ENCODE measurements at regions not wholly inside any gene's neighbourhood (a gene's known extent, or its start where the extent isn't known, plus 50 kb on each side); places are given as distances from the start of the nearest gene placed in this dataset.

DNA sequence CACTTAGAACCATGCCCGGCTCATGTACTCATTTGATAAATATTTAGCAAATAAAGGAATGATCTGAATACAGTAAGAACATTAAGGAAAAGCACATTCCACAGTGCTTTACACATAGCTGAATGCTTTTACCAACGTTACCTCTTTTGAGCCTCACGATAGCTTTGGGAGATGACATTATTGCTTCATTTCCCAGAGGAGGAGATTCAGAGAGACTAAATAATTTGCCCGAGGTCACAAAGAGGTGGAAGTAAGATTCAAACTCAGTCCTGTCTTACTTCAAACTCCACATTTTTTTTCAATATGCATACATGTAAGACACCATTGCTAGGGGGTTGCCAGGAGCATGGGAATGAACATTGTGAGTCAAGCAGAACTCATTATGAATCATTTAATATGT is 538.5 kb downstream of the BCOR start:
- DNase-seq (ENCODE audit: low read depth): no peak

DNA sequence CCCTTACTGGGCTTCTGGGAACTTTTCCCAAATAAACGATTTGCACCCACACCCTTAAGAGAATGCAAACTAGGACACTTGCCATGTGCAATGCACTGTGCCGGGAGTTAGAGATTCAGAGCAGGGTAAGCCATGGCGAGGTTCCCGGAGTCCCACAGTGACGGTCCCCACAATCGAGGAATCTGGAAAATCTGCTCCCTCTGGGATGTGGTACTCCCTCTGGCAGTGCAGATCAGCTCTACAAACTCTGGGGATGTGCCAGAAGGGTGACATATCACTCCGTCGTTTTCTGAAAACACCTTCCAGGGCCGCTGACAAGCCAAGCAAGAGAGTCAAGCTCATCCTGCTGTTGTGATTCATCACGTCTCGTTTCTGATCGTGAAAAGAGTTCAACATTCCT is 537.5 kb downstream of the BCOR start:
- no peak for DNase-seq (ENCODE audit: low read depth)

DNA sequence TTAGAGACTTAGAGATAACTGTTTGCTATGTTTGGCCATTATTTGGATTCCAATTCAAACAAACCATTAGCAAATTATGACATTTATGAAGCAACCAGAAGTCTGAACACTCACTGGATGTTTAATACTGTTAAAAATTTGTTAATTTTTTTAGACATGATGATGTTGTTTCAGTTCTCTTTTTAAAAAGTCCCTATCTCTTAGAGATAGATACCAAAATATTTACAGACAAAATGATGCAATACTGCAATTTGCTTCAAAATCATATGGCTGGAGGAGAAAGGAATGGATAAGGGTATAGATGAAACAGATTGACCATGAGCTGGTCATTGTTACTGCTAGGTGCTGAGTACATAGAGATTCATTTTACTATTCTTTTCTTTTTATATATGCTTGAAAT is 534.6 kb downstream of the BCOR start:
- no peak for DNase-seq (ENCODE audit: low read depth)

DNA sequence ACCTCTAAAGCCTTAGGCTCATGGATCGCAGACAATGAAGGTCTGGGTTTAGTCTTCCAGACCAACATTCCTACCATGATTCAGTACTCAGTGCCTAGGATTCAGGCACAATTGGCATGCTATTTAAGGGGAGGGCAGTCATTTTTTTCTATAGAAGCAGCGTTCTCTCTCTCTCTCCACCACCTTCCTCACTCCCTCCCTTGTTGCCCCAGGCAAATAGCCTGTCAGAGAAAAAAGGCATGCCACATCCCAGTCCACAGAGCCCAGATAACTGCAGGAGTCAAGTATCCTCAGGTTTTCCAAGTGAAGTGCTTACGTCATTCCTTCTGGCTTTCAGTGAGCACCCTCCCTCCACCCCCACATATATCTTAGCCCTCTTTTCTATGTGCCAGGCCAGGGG is 533.0 kb downstream of the BCOR start:
- DNase-seq (ENCODE audit: low read depth): no peak

DNA sequence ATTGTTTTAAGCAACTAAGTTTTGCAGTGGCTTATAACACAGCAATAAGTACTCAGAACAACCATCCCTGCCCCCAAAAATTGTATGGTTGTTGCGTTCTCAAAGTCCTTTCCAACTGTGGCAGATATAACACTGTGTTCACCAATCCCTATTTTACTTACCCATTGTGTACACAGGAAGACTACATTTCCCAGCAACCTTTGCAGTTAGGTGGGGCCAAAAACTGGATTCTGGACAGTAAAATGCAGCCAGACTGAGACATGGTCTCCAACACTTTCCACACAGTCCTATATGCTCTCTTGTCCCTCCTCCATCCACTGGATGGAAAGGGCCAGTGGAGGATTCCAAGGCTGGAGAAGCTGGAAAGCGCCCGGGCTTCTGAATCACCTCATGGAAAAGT is 523.6 kb downstream of the BCOR start:
- no peak for DNase-seq (ENCODE audit: low read depth)

DNA sequence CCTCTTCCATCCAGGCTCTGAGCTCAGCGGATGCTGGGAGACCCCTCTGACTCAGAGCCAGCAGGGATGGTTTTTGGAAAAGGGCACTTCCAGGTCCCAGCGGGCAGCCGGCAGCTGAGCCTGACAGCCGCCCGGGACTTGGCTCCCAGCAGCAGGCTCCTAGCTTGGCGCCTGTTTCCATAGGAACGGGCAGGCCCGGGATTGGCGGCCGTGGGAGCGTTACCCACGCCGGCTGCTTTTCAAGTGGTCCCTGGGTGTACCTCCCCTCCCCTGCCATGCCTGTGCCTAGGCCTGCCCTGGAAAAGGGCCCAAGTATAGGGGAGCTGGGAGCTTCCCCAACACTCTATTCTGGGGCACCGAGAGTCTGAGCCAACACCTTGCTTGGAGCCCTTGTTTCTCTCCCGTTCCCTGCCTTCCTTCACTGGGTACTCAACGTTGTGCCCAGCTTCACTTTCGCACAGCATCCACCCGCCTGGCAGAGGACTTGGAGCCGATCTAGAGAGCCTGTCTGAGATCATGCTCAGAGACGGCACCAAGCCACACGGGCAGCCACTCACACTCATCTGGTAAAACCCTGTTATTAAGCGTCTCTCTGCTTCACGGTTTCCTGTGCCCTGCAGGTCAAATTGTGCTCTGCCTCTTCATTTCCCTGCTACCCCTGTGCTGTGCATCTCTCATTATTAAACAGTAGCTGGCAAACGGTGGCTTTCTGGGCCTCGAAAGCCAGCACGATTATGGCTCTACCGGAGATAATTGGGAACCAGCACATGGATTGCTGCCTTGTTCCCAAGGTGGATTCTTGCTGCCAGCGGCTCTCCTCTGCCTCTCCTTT is 521.5 kb downstream of the BCOR start:
- no peak for DNase-seq (ENCODE audit: low read depth)

DNA sequence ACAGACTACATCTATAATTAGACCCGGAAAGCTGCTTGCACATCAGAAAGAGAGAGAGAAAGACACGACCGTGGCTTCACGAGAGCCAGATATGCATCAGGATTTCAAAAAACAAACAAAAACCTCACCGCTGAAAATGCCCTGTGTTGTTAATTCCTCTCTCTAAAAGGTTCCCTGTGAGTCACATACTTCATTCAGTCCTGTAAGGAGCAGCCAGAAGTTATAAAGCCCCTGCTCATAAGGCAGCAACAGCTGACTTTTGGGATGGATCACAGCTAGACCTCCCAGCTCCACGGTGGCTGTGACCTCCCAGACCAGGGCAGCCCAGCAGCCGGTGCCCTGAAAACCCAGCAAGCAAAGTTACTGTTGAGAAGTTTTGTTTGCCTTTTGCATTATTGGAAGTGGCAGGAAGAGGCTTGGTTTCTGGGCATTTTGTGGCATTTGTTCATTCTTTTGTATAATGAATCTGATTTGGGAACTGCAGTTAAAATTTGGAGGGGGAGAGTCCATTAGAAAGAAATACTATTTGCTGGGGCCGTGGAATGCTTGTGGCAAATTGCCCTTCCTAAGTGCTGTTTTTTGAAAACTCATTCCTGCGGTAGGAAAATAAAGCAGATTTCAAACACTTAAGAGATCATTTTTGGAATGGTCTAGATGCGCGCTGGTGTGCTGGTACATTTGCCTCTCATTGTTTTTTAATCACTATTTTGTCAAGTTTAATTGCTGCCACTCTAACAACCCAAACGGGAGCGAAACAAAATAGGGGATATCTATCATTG is 520.4 kb downstream of the BCOR start:
- DNase-seq (ENCODE audit: low read depth): no peak

DNA sequence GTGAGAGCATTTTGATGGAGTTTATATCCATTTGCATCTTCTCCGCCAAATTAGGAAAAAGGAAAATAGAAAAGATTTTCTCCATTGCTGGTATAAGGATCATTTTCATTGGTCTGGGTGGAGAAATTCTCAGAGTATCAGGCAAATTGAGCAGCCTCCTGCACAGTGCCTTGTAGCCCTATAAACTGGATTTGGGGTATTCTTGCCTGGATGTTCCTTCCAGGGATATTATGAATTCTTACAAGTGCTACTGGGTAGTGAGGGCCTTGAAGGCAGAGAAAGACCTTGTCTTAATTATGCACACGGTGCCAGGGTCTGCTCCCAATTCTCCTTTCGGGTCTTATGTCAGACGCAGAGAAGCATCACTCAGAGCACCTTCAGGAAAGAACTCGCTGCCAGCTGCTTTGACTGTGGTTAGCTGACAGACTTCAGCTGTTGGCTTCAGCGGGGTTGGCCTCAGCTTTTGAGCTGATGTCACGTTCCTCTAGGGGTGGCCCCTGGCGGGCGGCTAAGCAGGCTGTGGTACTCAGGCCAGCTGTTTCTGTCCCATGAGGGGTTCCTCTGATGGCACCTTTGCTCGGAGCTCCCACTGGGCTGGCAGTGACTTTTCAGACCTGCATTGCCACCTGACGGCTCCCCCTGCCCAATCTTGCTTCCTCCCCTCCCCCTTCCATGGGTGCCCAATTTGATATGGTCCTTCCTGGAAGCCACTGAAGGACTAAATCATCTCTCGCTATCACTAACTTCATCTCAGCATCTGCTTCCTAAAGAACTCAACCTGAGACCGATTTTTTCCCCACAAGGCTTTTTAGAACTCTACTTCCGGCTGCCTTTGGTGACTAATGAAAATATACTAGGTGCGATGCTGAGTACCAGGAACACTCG is 519.5 kb downstream of the BCOR start:
- peak; percentile 9 for DNase-seq (ENCODE audit: low read depth)

DNA sequence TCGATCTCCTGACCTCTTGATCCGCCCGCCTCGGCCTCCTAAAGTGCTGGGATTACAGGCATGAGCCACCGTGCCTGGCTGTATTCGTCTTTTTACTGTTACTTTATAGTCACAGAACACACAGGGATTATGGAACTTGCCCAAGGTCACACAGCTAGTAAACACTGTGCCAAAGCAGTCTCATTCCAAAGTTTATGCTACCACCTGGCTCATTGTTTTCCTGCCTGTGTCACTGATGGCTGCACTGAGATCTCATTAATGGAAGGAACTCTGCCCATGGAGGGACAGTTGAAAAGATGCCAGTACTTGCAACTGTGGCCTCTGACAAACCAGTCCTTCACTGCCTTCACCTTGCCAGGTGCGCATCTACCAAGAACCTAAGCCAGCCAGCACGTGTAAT is 517.7 kb downstream of the BCOR start:
- no peak for DNase-seq (ENCODE audit: low read depth)

DNA sequence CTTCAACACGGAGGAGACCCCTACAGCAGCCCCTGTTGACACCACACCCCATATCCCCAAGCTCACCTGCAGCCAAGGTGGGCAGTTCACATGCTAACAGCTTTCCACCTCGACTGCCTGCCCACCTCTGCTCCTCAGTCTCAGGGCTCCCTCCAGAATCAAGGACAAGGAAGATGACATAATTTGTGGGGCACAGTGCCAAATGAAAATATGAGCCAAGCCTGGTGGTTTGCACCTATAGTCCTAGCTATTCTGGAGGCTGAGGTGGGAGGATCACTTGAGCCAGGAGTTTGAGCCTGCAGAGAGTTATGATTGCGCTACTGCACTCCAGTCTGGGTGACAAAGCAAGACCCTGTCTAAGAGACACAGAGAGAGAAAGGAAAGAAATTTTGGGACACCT is 516.3 kb downstream of the BCOR start:
- no peak for DNase-seq (ENCODE audit: low read depth)

DNA sequence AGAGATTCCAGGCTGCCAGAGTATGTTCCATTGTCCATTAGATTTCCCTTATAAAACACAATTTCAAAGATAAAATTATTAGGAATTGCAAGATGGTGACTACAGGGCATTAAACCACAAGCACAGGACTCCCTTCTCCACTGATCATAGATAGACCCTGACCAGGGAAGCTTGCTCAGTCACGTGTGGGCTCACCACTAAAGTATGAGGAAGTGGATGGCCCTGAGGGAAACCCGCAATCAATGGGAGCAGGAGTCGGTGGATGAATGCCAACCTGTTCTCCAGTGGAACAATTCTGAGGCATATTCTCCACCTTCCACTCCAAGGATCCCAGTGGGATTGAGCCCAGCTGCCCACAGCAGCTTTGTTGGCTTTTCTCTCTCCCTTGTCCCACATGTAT is 515.7 kb downstream of the BCOR start:
- no peak for DNase-seq (ENCODE audit: low read depth)

DNA sequence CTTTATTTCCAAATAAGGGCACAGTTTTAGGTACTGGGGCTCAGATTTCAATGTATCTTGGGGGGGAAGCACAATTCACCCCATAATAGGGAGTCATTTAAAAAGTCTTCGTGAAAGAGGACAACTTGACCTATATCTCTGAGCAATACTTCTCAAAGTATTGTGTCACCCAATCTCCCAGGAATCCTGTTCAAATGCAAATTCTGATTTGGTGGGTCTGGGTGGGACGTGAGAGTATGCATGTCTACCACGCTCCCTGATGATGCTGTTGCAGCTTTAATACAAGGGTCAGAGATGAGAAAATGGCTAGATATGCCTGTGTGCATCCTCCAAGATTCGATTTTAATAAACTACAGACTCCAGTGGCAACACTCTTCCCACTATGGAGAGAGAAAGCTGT is 514.8 kb downstream of the BCOR start:
- no peak for DNase-seq (ENCODE audit: low read depth)

DNA sequence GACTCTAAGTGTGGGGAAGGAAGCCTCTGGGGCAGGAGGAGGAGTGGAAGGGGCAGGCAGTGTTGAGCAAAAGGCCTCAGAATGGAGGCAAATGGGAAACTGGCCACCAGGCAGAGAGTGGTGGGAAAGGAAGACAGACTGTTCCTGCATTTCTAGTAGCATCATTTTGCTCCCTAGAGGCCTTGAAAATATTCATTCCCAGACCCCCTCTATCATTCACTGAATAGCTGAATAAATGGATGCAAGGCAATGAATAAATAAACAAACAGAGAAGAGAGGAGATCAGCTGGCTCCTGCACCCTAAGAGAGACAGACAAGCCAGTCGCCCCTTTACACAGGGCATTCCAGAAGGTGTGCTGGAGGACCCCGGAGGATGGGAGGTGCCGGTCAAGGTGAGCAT is 511.9 kb downstream of the BCOR start:
- DNase-seq (ENCODE audit: low read depth): no peak

DNA sequence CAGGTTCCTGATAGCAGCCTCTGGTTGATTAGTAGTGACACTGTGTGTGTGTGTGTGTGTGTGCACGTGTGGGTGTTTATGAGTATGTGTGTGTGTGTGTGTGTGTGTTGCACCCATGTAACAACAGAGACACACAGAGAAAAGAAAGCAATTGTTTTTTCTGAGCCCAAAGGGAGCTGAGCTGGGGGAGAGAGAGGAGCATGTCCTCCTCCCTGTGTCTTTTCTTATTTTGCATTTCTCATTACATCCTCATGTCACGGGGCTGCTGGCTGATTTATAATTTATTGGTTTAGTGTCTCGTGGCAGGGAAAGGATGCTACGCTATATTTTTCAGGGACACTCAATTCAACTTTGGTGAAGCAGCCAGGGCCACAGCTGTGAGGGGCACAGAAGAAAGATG is 511.4 kb downstream of the BCOR start:
- no peak for DNase-seq (ENCODE audit: low read depth)

DNA sequence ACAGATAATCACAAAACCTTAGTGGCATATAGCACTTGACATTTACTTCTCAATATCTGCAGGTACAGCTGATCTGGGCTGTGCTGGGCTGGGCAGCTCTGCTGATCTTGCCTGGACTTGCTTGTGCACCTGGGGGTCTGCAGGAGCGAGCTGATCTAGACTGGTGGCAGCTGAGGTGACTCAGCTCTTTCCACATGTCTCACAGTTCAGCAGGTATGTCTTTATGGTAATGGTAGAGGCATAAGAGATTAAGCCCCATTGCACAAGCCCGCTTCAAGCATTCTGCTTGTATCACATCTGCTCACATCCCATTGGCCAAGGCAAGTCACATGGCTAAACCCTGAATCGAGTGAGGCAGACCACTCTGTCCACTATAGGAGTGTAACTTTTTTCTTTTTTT is 506.7 kb downstream of the BCOR start:
- no peak for DNase-seq (ENCODE audit: low read depth)

DNA sequence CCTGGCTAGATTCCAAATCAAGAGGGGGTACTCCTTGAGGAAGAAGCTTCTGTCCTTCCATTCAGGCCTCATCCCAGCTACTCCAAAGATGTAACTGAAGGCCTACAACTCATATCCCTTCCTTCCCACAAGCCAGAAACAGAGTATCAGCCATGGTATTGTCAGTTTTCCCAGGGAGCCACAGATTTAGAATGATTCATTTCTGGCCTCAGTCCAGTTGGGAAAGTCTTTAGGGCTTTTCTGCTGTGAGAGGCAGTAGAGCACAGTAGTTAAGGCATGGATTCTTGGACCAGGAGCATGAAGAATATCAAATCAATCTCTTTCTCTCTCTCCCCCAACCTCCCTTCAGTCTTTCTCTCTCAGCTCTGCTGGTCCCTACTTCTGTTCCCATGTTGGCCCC is 505.0 kb downstream of the BCOR start:
- DNase-seq (ENCODE audit: low read depth): no peak

DNA sequence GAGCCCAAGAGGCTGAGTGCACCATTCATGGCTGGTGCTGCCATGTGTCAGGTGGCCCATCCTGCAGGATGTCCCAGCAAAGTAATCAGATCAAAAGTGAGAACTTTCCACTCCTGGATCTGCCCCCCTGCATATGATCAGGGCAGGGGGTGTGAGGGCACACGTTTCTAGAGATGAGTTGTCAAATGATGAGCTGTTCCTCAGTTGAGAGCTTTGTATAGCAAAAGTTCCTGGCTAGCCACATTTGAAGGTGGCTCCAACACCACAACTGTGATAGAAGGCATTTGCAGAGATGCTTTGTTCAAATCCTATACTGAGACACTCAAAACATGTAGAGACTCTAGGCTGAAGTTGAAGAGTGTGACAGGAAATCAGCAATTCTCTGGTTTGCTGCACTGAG is 501.8 kb downstream of the BCOR start:
- DNase-seq (ENCODE audit: low read depth): no peak

DNA sequence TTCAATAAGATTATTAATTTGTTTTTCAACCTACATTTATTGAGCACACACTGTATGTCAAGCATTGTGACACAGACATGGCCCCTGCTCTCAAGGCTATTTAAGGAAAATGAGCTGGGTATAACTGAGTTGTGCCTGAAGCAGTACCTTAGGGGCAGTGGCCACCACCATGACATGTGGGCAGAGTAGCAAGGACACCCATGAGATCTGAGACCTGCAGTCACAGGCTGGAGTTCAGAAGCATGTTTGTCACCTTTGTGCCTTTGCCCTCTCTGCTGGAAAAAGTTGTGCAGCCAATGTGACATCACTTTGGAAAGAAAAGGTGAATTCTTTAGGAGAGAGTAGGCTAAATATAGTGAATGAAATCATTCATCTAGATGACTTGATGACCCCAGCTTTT is 501.3 kb downstream of the BCOR start:
- no peak for DNase-seq (ENCODE audit: low read depth)

DNA sequence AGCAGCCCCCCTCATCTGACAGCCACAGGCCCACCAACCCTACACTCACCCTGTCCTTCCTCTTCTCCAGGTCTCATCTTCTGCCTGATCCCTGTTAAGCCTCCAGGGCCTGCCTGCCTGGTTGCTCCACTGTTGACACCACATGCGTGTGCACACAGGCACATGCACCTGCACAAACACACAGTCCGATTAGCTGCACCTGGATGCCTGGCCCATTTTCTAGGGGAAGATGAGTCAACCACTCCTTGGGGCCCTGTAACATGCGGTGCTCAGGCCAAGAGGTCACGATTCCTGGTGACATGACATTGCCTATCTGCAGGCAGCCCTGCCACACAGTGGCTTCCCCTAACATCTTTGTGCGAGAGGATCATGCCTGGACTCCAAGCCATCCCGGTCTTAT is 498.4 kb downstream of the BCOR start:
- DNase-seq (ENCODE audit: low read depth): no peak

DNA sequence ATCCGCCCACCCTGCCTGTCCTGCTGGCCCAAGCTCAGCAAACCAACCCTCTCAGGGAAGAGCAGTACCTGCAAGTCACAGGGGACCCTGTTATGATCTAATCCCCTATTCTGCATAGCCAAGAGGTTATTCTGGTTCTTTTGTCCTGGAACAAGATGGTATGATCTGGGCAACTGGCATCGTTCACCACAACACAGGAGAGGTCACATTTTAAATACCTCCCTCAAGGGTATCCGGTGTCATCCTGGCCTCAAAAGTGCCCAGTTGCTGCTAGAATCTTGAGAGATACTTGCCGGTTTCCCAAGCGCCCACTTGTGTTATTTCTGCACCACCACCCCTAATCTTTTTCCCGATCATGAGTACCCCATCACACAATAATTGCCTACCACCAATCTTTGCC is 497.5 kb downstream of the BCOR start:
- no peak for DNase-seq (ENCODE audit: low read depth)

DNA sequence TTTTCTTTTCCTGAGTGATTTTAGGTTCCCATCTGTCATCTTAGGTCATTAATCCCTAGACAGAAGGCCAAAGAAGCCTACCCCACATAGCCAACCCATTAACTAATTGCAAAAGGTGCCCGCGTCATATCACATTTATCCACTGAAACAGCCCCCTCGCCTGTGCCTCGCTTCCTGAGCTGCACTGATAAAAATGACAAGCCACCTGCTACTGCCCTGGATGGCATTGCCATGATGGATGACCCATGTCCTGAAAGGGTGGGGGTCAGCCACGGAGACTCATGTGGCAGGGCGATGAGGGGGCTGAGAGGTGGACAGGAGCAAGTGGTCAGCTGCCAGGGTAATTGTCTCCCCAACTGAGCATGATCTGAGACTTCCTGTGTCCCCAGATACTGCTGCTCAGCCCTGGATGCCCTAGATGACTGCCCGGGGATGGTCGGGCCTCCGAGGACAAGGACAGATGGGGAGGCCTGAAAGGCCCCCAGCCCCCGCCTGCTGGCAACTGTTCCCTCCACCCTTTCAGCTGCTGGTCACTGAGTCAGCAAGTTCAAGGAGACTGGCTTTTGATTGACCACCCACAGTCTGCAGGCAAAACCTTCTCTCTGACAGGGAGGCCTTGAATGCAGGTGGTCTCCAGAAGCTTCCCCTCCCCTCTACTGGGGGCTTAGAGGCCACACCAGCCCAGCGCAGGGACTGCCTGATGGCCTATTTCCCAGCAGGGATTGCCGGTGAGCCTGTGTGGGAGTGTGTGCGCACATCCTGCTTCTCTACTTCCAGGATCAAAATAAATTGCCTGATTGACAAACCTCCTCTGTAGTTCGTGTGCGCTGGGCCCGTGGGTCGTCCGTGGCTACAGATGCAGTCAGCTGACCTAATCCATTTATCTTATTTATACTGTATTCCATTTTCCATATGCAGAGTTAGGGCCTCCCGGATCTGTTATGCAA is 496.3 kb downstream of the BCOR start:
- DNase-seq (ENCODE audit: low read depth): no peak

DNA sequence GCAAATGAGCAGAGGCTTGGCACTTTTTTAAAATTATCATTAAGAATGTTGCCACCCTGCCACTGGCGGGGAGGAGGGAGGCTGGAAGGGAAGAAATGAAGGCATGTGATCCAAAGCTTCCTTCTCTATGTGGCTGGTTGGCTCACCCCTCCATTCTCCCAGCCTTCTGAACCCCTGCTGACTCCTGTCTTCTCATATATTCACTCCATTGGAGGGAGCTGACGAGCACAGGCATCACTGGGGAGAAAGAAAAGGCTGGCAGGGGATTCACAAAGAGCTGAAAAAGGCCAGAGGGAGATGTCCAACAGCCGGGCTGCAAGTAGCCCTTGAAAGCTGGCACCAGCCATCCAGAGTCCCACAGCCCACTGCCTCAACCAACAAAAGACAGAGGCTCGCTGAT is 495.6 kb downstream of the BCOR start:
- DNase-seq (ENCODE audit: low read depth): no peak
